GM21717 (cell line): ENCODE measurements at regions not wholly inside any gene's neighbourhood (a gene's known extent, or its start where the extent isn't known, plus 50 kb on each side); places are given as distances from the start of the nearest gene placed in this dataset.

ENCODE experiments used
- ATAC-seq: cut with Tn5 transposase; IDR thresholded peaks from one replicate; pipeline ENCODE4 v1.9.1; 2021; ENCODE audit warnings: mild to moderate bottlenecking, moderate library complexity; ENCODE audit not compliant: unreplicated experiment

DNA sequence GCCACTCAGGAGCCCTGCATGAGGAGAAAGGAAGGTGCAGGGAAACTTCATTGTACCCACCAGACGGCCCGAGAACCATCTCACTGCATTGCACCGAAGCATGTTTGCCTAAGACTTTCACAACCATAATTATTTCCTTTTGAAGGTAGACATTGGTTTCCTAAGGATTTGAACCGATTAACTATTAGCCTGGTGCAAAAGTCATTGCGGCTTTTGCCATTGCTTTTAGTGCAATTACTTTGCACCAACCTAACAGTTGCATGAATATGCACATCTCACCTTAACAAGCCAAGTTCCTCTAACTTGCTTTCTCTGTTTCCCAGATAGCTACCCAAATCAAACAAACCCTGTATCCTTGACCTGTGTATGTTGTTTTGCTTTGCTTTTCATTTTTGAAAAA is 516.3 kb upstream of the ID2 start:
- ATAC-seq: no peak

- ATAC-seq: no peak
Measured at GRCh38 chr2:8168022-8168717, 513.7 kb upstream of the ID2 start.

DNA sequence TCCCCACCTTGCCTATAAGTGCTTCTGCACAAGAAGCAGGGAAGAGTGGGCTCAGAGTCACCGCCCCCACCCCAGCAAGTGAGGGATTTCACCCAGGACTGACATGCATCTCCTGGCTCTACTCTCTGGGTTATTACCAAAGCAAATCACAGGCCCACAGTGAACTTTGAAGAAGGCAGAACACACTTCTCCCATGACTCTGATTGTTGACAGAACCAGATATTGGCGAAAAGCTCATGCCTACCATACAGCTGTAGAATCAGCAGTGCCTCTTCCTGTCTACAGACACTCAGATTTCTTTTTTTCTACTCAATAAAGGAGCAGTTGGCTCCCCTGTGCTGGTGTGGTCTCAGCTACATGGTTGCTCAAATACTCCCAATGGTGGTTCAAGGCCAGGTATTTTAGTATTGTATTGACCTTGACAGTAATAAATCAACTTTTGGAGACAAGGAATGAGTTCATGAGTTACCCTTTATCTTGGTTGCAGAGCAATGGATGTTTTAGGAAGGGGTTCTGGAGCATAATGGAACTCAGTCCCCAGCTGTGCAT is 512.9 kb upstream of the ID2 start:
- no peak for ATAC-seq

DNA sequence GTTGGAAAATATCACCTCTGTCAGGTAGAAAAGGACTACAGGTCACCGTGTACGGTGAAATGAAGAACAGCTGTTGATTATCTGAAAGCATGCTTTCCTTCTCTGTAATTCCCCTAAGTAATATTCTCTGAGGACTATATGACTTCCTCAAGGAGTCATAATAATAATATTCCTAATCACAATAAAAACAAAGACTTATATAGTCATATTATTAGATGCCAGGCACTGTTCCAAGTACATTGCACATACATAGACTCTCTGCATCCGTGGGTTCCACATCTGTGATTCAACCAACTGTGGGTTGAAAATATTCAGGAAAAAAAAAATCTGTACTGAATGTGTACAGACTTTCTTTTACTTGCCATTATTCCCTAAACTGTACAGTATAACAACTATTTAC is 512.4 kb upstream of the ID2 start:
- no peak for ATAC-seq

- ATAC-seq: no peak
Measured at GRCh38 chr2:8170552-8171327, 511.1 kb upstream of the ID2 start.

DNA sequence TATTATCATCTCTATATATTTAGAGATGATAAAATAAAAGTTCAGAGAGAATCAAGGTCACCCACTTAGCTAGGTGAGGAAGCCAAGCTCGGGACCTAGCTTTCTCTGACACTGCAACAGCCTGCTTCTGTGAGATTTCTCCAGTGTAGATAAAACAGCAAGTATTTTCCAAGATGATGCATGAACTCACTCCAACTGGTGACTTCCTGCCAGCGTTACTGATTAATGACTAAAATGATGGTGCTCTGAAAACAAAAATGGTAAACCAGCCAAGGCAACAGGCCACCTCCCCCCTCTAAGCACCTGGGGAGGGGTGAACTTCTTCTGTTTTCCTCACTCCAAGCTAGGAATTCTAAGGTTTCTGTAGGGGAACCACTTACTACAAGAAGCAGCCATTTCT is 510.2 kb upstream of the ID2 start:
- no peak for ATAC-seq

GRCh38 chr2:8172661-8173060 is 509.2 kb upstream of the ID2 start:
- ATAC-seq: no peak

- ATAC-seq: no peak
Measured at GRCh38 chr2:8174641-8175257, 507.1 kb upstream of the ID2 start.

DNA sequence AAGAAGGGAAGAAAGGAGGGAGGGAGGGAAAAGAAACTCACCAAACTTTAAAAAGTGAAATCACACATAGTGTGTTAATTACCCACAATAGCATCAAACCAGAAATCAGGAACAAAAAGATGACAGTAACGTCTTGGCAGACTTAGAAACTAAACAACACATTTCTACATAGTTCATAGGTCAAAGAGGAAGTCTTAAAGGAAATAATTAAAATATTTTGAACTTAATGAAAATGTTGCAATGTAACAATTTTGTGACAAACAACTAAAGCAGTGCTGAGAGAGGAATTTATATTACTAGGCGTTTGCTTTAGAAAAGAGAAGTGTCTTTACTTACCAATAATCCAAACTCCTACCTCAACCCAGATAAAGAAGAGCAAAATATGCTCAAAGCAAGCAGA is 505.0 kb upstream of the ID2 start:
- ATAC-seq: no peak

GRCh38 chr2:8177566-8177965 is 504.3 kb upstream of the ID2 start:
- ATAC-seq: no peak

GRCh38 chr2:8178911-8179310 is 502.9 kb upstream of the ID2 start:
- no peak for ATAC-seq

DNA sequence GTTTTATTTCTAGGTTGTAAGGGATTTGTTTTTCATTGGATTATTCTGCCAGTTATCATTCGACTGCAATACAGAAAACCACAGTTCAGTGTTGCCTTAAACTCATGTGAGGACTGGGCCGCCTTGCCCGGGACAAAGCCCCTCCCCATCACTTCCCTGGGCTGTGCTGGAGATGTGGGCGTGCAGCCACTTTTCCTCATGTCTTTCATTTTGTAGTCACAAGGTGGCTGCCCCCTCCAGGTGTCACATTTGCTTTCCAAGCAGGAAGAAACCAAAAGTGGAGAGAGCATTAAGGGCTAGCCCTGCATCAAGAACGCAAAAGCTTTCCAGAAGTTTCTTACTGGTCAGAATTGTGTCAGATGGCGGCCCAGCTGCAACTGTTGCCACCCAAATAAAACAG is 492.5 kb upstream of the ID2 start:
- ATAC-seq: no peak

GRCh38 chr2:8190279-8190678 is 491.6 kb upstream of the ID2 start:
- no peak for ATAC-seq

- no peak for ATAC-seq
Measured at GRCh38 chr2:8191427-8191826, 490.4 kb upstream of the ID2 start.

DNA sequence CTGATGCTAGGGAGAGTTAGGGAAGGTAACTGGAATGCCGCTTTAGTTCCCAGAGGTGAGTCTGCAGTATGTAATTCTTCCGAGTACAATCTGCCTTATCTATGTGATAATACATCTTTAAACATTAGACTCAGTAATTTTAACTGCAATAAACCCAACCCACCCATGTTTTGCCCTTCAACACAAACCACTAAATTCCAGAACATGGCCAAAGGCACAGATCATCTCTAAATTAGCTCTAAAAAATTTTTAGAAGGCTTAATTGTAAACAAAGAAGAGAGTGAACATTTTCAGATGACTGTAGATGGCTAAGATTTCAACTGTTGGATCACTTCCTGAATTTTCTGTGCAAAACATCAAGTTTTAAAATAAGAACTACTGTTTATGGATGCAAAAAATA is 488.7 kb upstream of the ID2 start:
- no peak for ATAC-seq

- ATAC-seq: no peak
Measured at GRCh38 chr2:8193686-8194615, 487.9 kb upstream of the ID2 start.

GRCh38 chr2:8195784-8196183 is 486.1 kb upstream of the ID2 start:
- no peak for ATAC-seq

GRCh38 chr2:8196316-8196715 is 485.5 kb upstream of the ID2 start:
- ATAC-seq: no peak

GRCh38 chr2:8197101-8197500 is 484.8 kb upstream of the ID2 start:
- ATAC-seq: no peak

DNA sequence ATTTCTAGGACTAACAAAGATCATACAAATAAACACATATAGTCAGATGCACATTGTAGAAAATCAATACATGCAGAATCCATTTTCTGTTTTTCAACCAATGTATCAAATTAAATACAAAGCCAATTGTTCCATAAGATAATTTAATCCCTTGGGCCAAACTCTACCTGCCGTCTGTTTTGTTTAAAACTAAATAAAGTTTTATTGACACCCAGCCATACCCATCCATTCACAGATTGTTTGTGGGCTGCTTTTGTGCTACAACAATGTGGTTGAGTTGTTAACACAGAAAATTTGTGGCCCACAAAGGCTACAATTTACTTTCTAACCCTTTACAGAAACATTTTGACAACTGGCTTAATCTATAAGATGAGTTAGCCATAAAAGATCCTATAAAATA is 484.0 kb upstream of the ID2 start:
- ATAC-seq: no peak
